ACHN (cell line): ENCODE measurements at regions not wholly inside any gene's neighbourhood (a gene's known extent, or its start where the extent isn't known, plus 50 kb on each side); places are given as distances from the start of the nearest gene placed in this dataset.

Source experiments
- DNase-seq: peaks from one replicate; pipeline ENCODE4 v3.0.0-alpha.2; 2015
- in situ Hi-C: cut with HindIII; loops from 2 replicates; pipeline ENCODE4 v1.10.0; 2017; ENCODE audit warnings: low sequenced_read_pairs, low pct_ligation_motif_present, low pct_unique_long_range_greater_than_20kb

GRCh38 chr13:68110178-68110768, 880.1 kb upstream of the PCDH9 start:
- no peak for DNase-seq
- in situ Hi-C loops: no loop called here

DNA sequence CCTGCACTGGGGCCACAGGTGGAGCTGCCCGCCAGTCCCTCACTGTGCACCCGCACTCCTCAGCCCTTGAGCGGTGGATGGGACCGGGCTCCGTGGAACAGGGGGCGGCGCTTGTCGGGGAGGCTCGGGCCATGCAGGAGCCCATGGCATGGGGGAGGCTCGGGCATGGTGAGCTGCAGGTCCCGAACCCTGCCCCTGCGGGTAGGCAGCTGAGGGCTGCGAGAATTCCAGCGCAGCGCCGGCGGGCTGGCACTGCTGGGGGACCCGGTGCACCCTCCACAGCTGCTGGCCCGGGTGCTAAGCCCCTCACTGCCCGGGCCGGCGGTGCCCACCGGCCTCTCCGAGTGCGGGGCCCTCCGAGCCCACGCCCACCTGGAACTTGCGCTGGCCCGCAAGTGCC, 877.5 kb upstream of the PCDH9 start:
- no peak for DNase-seq
- in situ Hi-C loops: no loop called here

DNA sequence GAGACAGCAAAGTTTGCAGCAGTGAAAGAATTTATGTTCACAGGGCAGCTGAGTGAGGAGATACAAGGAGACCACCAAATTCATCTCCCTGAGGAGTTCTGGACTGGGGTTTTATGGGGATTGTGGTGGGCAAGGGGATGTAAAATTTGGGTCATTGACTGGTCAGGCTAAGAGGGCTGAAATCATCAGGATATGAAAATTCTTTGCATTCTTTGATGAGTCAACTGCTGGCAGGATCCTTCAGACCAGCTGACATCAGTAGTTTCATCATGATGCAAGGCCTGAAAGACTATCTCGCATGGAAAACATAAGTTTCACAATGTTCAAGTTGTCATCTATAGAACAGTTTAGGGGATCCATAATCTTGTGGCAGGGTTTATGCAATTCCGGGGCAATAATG, 869.5 kb upstream of the PCDH9 start:
- in situ Hi-C loops: no loop called here
- DNase-seq: peak; percentile 67

GRCh38 chr13:68081061-68081460, 850.9 kb upstream of the PCDH9 start:
- no peak for DNase-seq
- in situ Hi-C loops: no loop called here

DNA sequence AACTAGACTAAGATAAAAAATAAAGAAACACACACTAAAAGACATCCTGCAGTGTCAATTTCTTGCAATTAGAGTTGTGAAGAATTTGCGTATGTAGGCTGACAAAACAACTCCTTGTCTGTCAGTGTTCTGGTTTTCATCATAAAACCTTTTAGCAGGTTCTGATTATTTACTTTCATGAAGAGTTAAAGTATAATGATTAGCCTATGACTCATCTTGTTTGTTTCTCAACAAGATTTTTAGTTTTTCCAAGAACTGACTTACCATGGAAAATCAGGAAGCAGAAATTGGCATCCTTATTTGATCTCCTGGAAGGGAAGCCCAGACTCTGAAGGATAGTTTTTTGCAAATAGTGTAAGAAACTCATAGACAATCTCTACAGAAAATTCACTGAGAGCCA, 848.7 kb upstream of the PCDH9 start:
- in situ Hi-C loops: no loop called here
- DNase-seq: no peak

- no peak for DNase-seq
- in situ Hi-C loops: no loop called here
These were observed 848.3 kb upstream of the PCDH9 start for GRCh38 chr13:68078469-68078868.

DNA sequence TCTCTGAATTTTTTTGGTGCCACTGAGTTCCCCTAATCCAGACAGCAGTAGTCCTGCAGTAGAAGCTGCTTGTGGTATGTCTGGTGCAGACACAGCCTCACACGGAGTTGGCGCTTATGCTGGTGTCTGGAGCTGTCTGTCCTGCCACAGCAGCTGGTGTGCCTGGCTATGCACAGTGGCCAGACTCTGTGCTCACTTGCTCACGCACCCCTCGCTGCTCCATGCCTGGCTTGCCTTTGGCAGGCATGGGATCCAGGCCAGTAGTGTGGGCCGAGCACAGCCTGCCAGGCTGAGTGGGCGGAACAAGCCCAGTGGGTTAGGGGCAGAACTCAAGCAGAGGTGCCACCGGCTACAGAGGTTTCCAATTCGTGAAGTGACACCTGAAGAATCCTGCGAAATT, 845.9 kb upstream of the PCDH9 start:
- no peak for DNase-seq
- in situ Hi-C loops: no loop called here

- in situ Hi-C loops: no loop called here
These were observed 836.9 kb upstream of the PCDH9 start for GRCh38 chr13:68066879-68067513.

DNA sequence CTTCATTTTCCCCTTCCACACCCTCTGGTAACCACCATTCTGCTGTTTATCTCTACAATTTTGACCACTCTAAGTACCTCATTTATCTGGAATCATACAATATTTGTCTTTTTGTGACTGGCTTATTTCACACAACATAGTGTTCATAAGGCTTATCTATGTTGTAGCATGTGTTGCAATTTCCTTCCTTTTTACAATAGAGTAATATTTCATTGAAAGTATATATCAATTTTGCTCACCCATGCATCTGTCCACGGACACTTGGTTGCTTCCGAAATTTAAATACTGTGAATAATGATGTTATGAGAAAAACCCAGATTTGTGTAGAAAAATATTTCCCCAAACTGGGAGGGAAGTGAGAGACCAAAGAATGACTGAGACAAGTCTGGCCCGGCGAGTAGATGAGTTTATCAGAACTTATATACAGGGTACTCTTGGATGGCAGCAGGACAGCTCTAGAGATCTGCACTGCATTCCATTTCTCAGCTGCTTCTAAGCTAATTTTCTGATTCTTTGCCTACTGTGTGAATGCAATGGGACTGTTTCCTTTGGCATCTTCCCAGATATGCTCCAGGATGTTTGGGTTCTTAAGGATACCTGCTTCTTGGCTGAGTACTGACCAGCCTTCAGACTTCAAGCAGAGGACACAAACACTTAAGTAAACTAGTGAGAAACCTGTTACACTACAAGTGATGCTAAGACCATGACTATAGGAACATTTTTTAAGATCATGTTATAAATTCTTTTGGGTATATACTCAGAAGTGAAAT, 834.0 kb upstream of the PCDH9 start:
- in situ Hi-C loops: no loop called here
- no peak for DNase-seq

More at GRCh38 chr13:68066879-68067513, 836.9 kb upstream of the PCDH9 start:
- DNase-seq: no peak

GRCh38 chr13:68063181-68063580, 833.0 kb upstream of the PCDH9 start:
- in situ Hi-C loops: no loop called here
- no peak for DNase-seq

- in situ Hi-C loops: no loop called here
- no peak for DNase-seq
These were observed 827.7 kb upstream of the PCDH9 start for GRCh38 chr13:68057836-68058235.

GRCh38 chr13:68056816-68057710, 826.9 kb upstream of the PCDH9 start:
- in situ Hi-C loops: no loop called here
- DNase-seq: peak; percentile 3

- in situ Hi-C loops: no loop called here
- DNase-seq: no peak
These were observed 821.8 kb upstream of the PCDH9 start for GRCh38 chr13:68051910-68052309.

- no peak for DNase-seq
- in situ Hi-C loops: no loop called here
These were observed 820.6 kb upstream of the PCDH9 start for GRCh38 chr13:68050761-68051160.

DNA sequence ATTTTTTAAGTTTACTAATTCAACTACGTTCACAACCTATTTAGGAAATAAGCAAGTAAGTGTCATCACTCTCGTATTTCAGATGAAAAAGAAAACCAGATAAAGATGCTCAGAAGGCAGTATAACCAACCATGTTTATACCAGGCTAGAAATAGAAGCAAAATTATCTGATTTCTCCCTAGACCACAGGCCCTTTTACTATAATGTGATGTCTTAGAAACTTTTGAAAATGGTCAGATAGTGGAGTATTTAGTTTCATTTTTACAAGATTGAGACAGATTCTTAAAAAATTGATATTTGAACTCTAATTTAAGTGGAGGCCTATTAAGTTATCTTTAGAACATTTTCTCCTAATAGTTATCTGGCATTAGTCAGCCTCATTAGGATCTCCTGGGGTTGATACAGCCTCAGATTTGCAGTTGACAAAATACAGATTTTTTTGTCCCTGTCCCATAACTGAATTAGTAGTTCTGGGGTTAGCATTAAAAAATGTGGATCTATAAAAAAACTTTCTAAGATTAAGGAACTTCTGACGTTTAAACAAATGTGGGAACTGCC, 818.7 kb upstream of the PCDH9 start:
- DNase-seq: no peak
- in situ Hi-C loops: no loop called here

DNA sequence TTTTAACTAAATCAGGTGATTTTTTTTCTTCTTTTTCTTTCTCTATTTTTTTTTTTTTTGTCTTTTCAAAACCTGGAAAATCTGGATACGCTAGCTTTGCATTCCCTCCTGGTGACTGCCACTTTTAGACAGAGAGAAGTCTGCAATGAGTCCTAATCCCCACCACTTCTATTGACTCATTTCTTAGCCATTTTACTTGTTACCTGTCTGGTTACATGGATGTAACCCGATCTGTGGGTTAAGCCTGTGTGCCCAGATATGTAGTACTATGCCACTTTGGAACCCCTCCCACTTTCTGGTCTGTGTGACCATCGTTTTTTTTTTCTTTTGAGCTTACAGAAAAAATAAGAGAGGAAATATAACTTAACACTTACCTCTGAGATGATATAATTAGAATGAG, 817.8 kb upstream of the PCDH9 start:
- in situ Hi-C loops: no loop called here
- no peak for DNase-seq

- no peak for DNase-seq
- in situ Hi-C loops: no loop called here
These were observed 816.8 kb upstream of the PCDH9 start for GRCh38 chr13:68046903-68047302.

GRCh38 chr13:68030152-68030809, 800.1 kb upstream of the PCDH9 start:
- in situ Hi-C loops: no loop called here
- no peak for DNase-seq
